RWPE2 (cell line): ENCODE measurements at regions not wholly inside any gene's neighbourhood (a gene's known extent, or its start where the extent isn't known, plus 50 kb on each side); places are given as distances from the start of the nearest gene placed in this dataset.

Experiments used
- ATAC-seq: fragments of 200-7000 bp; cut with Tn5 transposase; 3 replicates; pipeline ENCODE4 v1.9.1; 2021; ENCODE audit warnings: low read depth
- DNase-seq: peaks from one replicate; pipeline ENCODE4 v3.0.0-alpha.2; 2020; ENCODE audit warnings: low spot score
- H3K27ac ChIP-seq: fragments of 450-650 bp; 2 replicates; pipeline ENCODE4 v1.5.1; 2017; ENCODE audit warnings: mild to moderate bottlenecking; ENCODE audit not compliant: poor library complexity, severe bottlenecking
- H3K27me3 ChIP-seq: fragments of 250-450 bp; sonication (Bioruptor Pico); 2 replicates; pipeline ENCODE4 v1.5.1; 2021; ENCODE audit warnings: mild to moderate bottlenecking, moderate library complexity; ENCODE audit not compliant: insufficient read depth, poor library complexity, severe bottlenecking
- H3K36me3 ChIP-seq: fragments of 250-450 bp; sonication (Bioruptor Pico); 2 replicates; pipeline ENCODE4 v1.5.1; 2020; ENCODE audit warnings: low read depth, mild to moderate bottlenecking, moderate library complexity
- H3K4me1 ChIP-seq: fragments of 250-450 bp; sonication (Bioruptor Pico); 2 replicates; pipeline ENCODE4 v1.5.1; 2021; ENCODE audit warnings: mild to moderate bottlenecking, moderate library complexity; ENCODE audit not compliant: insufficient read depth, poor library complexity, severe bottlenecking
- H3K4me3 ChIP-seq: fragments of 250-450 bp; sonication (Bioruptor Pico); 2 replicates; pipeline ENCODE4 v1.5.1; 2021; ENCODE audit warnings: mild to moderate bottlenecking, moderate library complexity; ENCODE audit not compliant: severe bottlenecking
- H3K9me3 ChIP-seq: fragments of 250-450 bp; sonication (Bioruptor Pico); 2 replicates; pipeline ENCODE4 v1.5.1; 2021; ENCODE audit warnings: mild to moderate bottlenecking, moderate library complexity; ENCODE audit not compliant: severe bottlenecking
- CTCF ChIP-seq: fragments of 450-650 bp; IDR thresholded peaks from one replicate; pipeline ENCODE4 v1.5.1; 2017; ENCODE audit warnings: mild to moderate bottlenecking, moderate library complexity; ENCODE audit not compliant: poor library complexity, severe bottlenecking

- Histone ChIP-seq H3K4me3 (no peak overlapping the region), H3K9me3 (no peaks in the 10 kb centered on the region), H3K27me3 (peaks cover 13% of the 10 kb centered on the region), H3K36me3 (no peaks in the 10 kb centered on the region), H3K27ac (no peak overlapping the region), H3K4me1 (no peaks in the 10 kb centered on the region)
- TF ChIP-seq CTCF = no peak
- ATAC-seq (no peak), DNase-seq (no peak)
These were observed 788.5 kb downstream of the DTWD2 start for GRCh38 chr5:118199801-118200200.

GRCh38 chr5:118196229-118196628, 792.1 kb downstream of the DTWD2 start:
- no peak for TF ChIP-seq CTCF
- ATAC-seq = no peak
- Histone ChIP-seq H3K4me3 (no peak overlapping the region), H3K27ac (no peak overlapping the region), H3K36me3 (no peaks in the 10 kb centered on the region), H3K27me3 (peaks cover 9% of the 10 kb centered on the region), H3K4me1 (no peaks in the 10 kb centered on the region), H3K9me3 (no peaks in the 10 kb centered on the region)
- no peak for DNase-seq

- Histone ChIP-seq H3K4me3 (no peak overlapping the region), H3K9me3 (no peaks in the 10 kb centered on the region), H3K27ac (no peak overlapping the region), H3K4me1 (no peaks in the 10 kb centered on the region), H3K36me3 (no peaks in the 10 kb centered on the region), H3K27me3 (peaks cover 6% of the 10 kb centered on the region)
- no peak for ATAC-seq
- DNase-seq = no peak
- TF ChIP-seq CTCF = no peak
These were observed 793.1 kb downstream of the DTWD2 start for GRCh38 chr5:118195211-118195610.

- Histone ChIP-seq H3K4me1 (no peaks in the 10 kb centered on the region), H3K9me3 (no peaks in the 10 kb centered on the region), H3K4me3 (no peak overlapping the region), H3K27me3 (no peaks in the 10 kb centered on the region), H3K36me3 (no peaks in the 10 kb centered on the region), H3K27ac (no peak overlapping the region)
- DNase-seq = no peak
- ATAC-seq = no peak
- no peak for TF ChIP-seq CTCF
These were observed 795.0 kb downstream of the DTWD2 start for GRCh38 chr5:118193194-118193905.

GRCh38 chr5:118185018-118185417, 803.3 kb downstream of the DTWD2 start:
- no peak for TF ChIP-seq CTCF
- H3K36me3 ChIP-seq = no peaks in the 10 kb centered on the region
- no peak overlapping the region for H3K4me3 ChIP-seq
- DNase-seq = no peak
- no peaks in the 10 kb centered on the region for H3K4me1 ChIP-seq
- H3K9me3 ChIP-seq = no peaks in the 10 kb centered on the region
- ATAC-seq = no peak
- peaks cover 1% of the 10 kb centered on the region for H3K27me3 ChIP-seq
- no peak overlapping the region for H3K27ac ChIP-seq
